HepG2 (cell line): ENCODE measurements at regions not wholly inside any gene's neighbourhood (a gene's known extent, or its start where the extent isn't known, plus 50 kb on each side); places are given as distances from the start of the nearest gene placed in this dataset.

ENCODE experiments used
- ATAC-seq: fragments of 200-7000 bp; cut with Tn5 transposase; 3 replicates; pipeline ENCODE4 v1.9.1; 2020; ENCODE audit warnings: mild to moderate bottlenecking, moderate library complexity
- BruUV-seq: library from RNA; stranded (reverse); fragments of 400-500 nt; replicated peaks from 2 replicates; lab custom pipeline; 2021; lab: Mats Ljungman, UMichigan
- CTCF ChIA-PET: fragments of 300-600 bp; formaldehyde crosslinking; extraction: SDS; loops from one replicate; lab custom pipeline; 2021; ENCODE audit warnings: low total read pairs, inconsistent platforms, low intra/inter-chr PET ratio; lab: Yijun Ruan, JAX
- POLR2A ChIA-PET: fragments of 350-600 bp; sonication (Branson Sonifier 250); formaldehyde crosslinking; loops from one replicate; lab custom pipeline; 2020; ENCODE audit warnings: antibody characterized with exemption, inconsistent platforms; lab: Yijun Ruan, JAX
- DNase-seq: peaks from one replicate; pipeline ENCODE4 v3.0.0-alpha.2; 2015; ENCODE audit warnings: low spot score
- FAIRE-seq: peaks from 3 replicates; lab custom pipeline; 2011; peaks lifted over from hg19 to GRCh38; lab: Jason Lieb, UNC
- H2AFZ ChIP-seq: one replicate; pipeline ENCODE4 v1.6.1; 2011; ENCODE audit warnings: low read length, inconsistent platforms
- H3K27ac ChIP-seq: fragments of 300-600 bp; 3 replicates; pipeline ENCODE4 v1.8.0; 2011; ENCODE audit warnings: mixed run types, mild to moderate bottlenecking, mixed read lengths, low read length, inconsistent platforms; ENCODE audit not compliant: insufficient read depth; ENCODE audit errors: extremely low read length
- H3K27me3 ChIP-seq, 2 experiments: fragments of 200-600 bp in 1 of 2; 2 replicates in 1 of 2; 3 replicates in 1 of 2; pipeline versions ENCODE4 v1.6.0 to v1.8.0; 2011; ENCODE audit warnings: low read length in 2 of 2, mild to moderate bottlenecking in 2 of 2, moderate library complexity in 2 of 2, inconsistent platforms in 1 of 2; ENCODE audit not compliant: insufficient read depth in 2 of 2, control insufficient read depth in 1 of 2
- H3K36me3 ChIP-seq, 2 experiments: fragments of 200-600 bp in 1 of 2; replicated peaks in 1 of 2; 2 replicates in 1 of 2; 3 replicates in 1 of 2; pipeline versions ENCODE4 v1.5.1 to v1.8.0; 2011; ENCODE audit warnings: low read length in 2 of 2, inconsistent platforms in 1 of 2; ENCODE audit not compliant: insufficient read depth in 2 of 2, control insufficient read depth in 1 of 2
- H3K4me1 ChIP-seq: 2 replicates; pipeline ENCODE4 v1.5.1; 2012; ENCODE audit warnings: low read length, inconsistent platforms; ENCODE audit not compliant: insufficient read depth
- H3K4me2 ChIP-seq: 2 replicates; pipeline ENCODE4 v1.6.0; 2011; ENCODE audit warnings: low read depth, low read length, inconsistent platforms
- H3K4me3 ChIP-seq, 3 experiments: fragments of 200-600 bp in 1 of 3; sonication (generic), shearing (Covaris generic) in 1 of 3; replicated peaks in 1 of 3; 2 replicates each; pipeline ENCODE4 v1.5.1; 2011 to 2016; ENCODE audit warnings: low read length in 3 of 3, inconsistent platforms in 2 of 3, low read depth in 2 of 3, mild to moderate bottlenecking in 2 of 3, control low read depth in 1 of 3, mixed read lengths in 1 of 3; ENCODE audit not compliant: insufficient read depth in 1 of 3
- H3K79me2 ChIP-seq: one replicate; pipeline ENCODE4 v1.6.1; 2011; ENCODE audit warnings: low read length, inconsistent platforms; ENCODE audit not compliant: insufficient read depth
- H3K9ac ChIP-seq: 2 replicates; pipeline ENCODE4 v1.6.0; 2011; ENCODE audit warnings: mild to moderate bottlenecking, low read depth, low read length, inconsistent platforms; ENCODE audit not compliant: insufficient read depth
- H3K9me3 ChIP-seq: 2 replicates; pipeline ENCODE4 v1.5.1; 2012; ENCODE audit warnings: mild to moderate bottlenecking, low read length
- H4K20me1 ChIP-seq: 2 replicates; pipeline ENCODE4 v1.6.0; 2011; ENCODE audit warnings: inconsistent platforms, mild to moderate bottlenecking, low read length, moderate library complexity; ENCODE audit not compliant: insufficient read depth
- ATF7-NPFF ChIP-seq: sonication (generic); formaldehyde crosslinking; IDR thresholded peaks from 2 replicates; pipeline ENCODE4 v1.8.1; 2023; ENCODE audit warnings: mild to moderate bottlenecking, low read depth, missing genetic modification reagents, moderate library complexity
- IKZF4 ChIP-seq: sonication (generic); formaldehyde crosslinking; IDR thresholded peaks from 2 replicates; pipeline ENCODE4 v1.5.1; 2020; ENCODE audit warnings: borderline replicate concordance, mild to moderate bottlenecking, low read depth, missing genetic modification reagents; ENCODE audit errors: not compliant biosample characterization
- PRMT3 ChIP-seq: sonication (generic); formaldehyde crosslinking; IDR thresholded peaks from 2 replicates; pipeline ENCODE4 v1.8.1; 2022; ENCODE audit warnings: low read depth, mild to moderate bottlenecking, moderate library complexity, missing genetic modification reagents, borderline replicate concordance
- RXRB ChIP-seq: IDR thresholded peaks from 2 replicates; pipeline ENCODE4 v1.6.1; 2016; ENCODE audit warnings: borderline replicate concordance, missing genetic modification reagents, missing compliant biosample characterization
- SOX6 ChIP-seq, 2 experiments: fragments of 450-650 bp in 1 of 2; sonication (generic) in 1 of 2; formaldehyde crosslinking in 1 of 2; IDR thresholded peaks; 2 replicates each; pipeline versions ENCODE4 v1.4.0 to v1.6.1; 2017 to 2020; ENCODE audit warnings: antibody characterized with exemption in 1 of 2, mild to moderate bottlenecking in 1 of 2, missing genetic modification reagents in 1 of 2
- SRSF1 ChIP-seq: fragments of 200-400 bp; formaldehyde crosslinking; optimal IDR thresholded peaks from 2 replicates; pipeline ENCODE3; 2017; ENCODE audit warnings: mild to moderate bottlenecking, low read depth, low read length, moderate library complexity
- ZEB1 ChIP-seq: IDR thresholded peaks from 2 replicates; pipeline ENCODE4 v1.6.1; 2012; ENCODE audit warnings: mild to moderate bottlenecking, low read depth, inconsistent platforms; ENCODE audit not compliant: insufficient replicate concordance
- ZNF354B ChIP-seq: sonication (generic); formaldehyde crosslinking; IDR thresholded peaks from 2 replicates; pipeline ENCODE4 v1.8.0; 2022; ENCODE audit warnings: mild to moderate bottlenecking, missing genetic modification reagents
- WGBS: methylation state at CpG from one replicate; pipeline ENCODE4 v1.1.6; 2017; ENCODE audit warnings: low lambda C conversion rate; 5-methylcytosine and 5-hydroxymethylcytosine counted together
- in situ Hi-C: cut with HindIII; loops from 2 replicates; pipeline ENCODE4 v1.10.0; 2017; ENCODE audit warnings: low pct_unique_long_range_greater_than_20kb; ENCODE audit not compliant: extremely low pct_ligation_motif_present
- intact Hi-C: fragments of 100-400 bp; cut with micrococcal nuclease; formaldehyde crosslinking; loops from one replicate; pipeline ENCODE4 v1.10.0; 2022; ENCODE audit not compliant: unreplicated experiment
- TF ChIP-seq, protein P1 (sequence below): sonication (generic); formaldehyde crosslinking; IDR thresholded peaks from 2 replicates; pipeline ENCODE4 v1.4.0; 2020; ENCODE audit warnings: missing genetic modification reagents
- TF ChIP-seq, protein P2 (sequence below): sonication (generic); formaldehyde crosslinking; IDR thresholded peaks from 2 replicates; pipeline ENCODE4 v1.8.0; 2022; ENCODE audit warnings: missing genetic modification reagents, mild to moderate bottlenecking, inconsistent platforms, borderline replicate concordance

DNA sequence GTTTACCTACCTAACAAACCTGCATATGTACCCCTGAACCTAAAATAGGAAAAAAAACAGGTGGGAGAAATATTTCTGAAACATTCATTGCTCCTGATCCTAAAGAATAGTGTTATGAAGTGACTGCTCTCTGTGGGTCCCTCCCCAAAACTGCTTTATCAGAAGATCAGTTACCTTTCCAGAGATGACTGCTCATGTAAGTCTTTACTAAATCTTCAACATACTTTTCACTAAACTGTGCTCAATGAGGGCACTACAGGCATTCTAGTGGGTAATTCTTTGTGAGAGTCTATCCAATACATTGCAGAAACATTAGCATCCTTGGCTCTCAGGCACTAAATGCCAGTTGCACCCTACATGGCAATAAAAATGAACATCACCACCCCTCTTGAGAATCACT lies 189.3 kb upstream of the STK17B start (continued):
- TF ChIP-seq, protein P1, sequence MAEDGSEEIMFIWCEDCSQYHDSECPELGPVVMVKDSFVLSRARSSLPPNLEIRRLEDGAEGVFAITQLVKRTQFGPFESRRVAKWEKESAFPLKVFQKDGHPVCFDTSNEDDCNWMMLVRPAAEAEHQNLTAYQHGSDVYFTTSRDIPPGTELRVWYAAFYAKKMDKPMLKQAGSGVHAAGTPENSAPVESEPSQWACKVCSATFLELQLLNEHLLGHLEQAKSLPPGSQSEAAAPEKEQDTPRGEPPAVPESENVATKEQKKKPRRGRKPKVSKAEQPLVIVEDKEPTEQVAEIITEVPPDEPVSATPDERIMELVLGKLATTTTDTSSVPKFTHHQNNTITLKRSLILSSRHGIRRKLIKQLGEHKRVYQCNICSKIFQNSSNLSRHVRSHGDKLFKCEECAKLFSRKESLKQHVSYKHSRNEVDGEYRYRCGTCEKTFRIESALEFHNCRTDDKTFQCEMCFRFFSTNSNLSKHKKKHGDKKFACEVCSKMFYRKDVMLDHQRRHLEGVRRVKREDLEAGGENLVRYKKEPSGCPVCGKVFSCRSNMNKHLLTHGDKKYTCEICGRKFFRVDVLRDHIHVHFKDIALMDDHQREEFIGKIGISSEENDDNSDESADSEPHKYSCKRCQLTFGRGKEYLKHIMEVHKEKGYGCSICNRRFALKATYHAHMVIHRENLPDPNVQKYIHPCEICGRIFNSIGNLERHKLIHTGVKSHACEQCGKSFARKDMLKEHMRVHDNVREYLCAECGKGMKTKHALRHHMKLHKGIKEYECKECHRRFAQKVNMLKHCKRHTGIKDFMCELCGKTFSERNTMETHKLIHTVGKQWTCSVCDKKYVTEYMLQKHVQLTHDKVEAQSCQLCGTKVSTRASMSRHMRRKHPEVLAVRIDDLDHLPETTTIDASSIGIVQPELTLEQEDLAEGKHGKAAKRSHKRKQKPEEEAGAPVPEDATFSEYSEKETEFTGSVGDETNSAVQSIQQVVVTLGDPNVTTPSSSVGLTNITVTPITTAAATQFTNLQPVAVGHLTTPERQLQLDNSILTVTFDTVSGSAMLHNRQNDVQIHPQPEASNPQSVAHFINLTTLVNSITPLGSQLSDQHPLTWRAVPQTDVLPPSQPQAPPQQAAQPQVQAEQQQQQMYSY (CRISPR knock-in tag): no peak
- TF ChIP-seq RXRB (CRISPR knock-in tag): no peak
- TF ChIP-seq, protein P2, sequence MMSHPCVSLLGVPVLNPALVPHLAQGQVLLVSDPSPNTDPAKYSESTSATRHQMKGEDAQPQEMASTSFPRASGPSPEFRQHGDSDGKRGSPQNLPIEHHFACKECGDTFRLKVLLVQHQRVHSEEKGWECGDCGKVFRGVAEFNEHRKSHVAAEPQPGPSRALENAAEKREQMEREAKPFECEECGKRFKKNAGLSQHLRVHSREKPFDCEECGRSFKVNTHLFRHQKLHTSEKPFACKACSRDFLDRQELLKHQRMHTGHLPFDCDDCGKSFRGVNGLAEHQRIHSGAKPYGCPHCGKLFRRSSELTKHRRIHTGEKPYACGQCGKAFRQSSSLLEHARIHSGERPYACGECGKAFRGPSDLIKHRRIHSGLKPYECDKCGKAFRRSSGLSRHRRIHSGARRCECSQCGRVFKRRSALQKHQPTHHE: no peak
- TF ChIP-seq ZNF354B: no peak

DNA sequence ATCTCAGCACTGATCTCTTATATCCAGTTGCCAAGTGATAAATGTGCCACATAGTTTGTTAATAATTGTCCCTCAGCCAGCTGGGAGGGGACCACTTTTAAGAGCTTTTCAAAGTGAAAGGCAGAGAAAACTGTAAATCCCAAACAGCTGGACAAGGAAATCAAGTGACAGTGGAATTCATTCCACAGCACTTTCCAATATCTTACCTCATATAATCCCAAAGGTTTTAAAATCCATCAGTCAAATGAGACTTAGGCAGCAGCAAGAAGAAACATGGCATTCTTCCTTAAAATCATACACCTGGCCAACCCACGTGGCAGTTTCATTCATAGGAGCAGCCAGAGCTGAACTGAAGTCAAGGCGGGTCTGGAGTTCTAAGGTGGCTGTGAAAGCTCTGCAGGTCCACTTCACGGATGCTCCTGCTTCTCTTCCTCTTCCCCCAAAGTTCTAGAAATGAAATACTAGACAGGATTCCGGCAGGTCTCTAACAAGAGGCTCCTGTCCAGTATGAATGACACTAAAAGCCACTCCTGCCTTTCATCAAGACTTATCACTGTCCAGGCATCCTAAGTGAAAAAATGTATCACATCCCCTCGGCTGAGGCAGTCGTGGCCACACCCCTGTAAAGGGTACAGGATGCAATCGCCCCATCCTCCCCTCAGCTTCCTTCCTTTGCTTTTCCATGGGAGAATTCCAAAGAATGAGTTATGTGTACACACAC lies 190.4 kb upstream of the STK17B start:
- CTCF ChIA-PET: no interaction called here
- intact Hi-C loops: no loop called here
- Histone ChIP-seq H4K20me1 (no peaks in the 10 kb centered on the region), H3K27me3 (no peaks in the 10 kb centered on the region), H3K4me1 (no peaks in the 10 kb centered on the region), H3K4me2 (no peak overlapping the region), H3K36me3 (no peaks in the 10 kb centered on the region), H3K9ac (no peak overlapping the region), H3K4me3 (no peak overlapping the region), H2AFZ (no peak overlapping the region), H3K9me3 (no peaks in the 10 kb centered on the region), H3K27ac (no peak overlapping the region), H3K79me2 (no peaks in the 10 kb centered on the region)
- in situ Hi-C loops: no loop called here
- BruUV-seq: no TSS peak
- ATAC-seq (no peak), FAIRE-seq (no peak), DNase-seq (no peak)
- WGBS: 1% methylated on average over 7 of the region's 7 CpGs
- POLR2A ChIA-PET: no interaction called here
- TF ChIP-seq, protein P2: no peak
- TF ChIP-seq IKZF4 (CRISPR knock-in tag) (no peak), ZEB1 (no peak), SOX6 (IDR thresholded peaks at IDR 0.05) (no peak), SOX6 (CRISPR knock-in tag; IDR thresholded peaks at IDR 0.05) (no peak), SRSF1 (no peak), ATF7-NPFF (CRISPR knock-in tag) (no peak), PRMT3 (CRISPR knock-in tag) (no peak)
